Thoracic aorta (tissue), 2 donors: ENCODE measurements at regions not wholly inside any gene's neighbourhood (a gene's known extent, or its start where the extent isn't known, plus 50 kb on each side); places are given as distances from the start of the nearest gene placed in this dataset.
"Not testable (repeated sequence)": the region's sequence is repeated elsewhere in the genome, so short reads cannot be mapped to it uniquely, and the experiment has no call there.

ENCODE experiments used
- ATAC-seq: fragments of 150-250 bp; one replicate; pipeline ENCODE4 v1.8.0; 2017; ENCODE audit warnings: low read depth; ENCODE audit not compliant: insufficient number of reproducible peaks, low FRiP score
- DNase-seq: peaks from one replicate; pipeline ENCODE4 v3.0.0-alpha.2; 2020; ENCODE audit warnings: low spot score
- H3K27ac ChIP-seq, 2 donors: fragments of 200-600 bp; sonication (generic); 1 replicate in 1 of 2; 2 replicates in 1 of 2; pipeline ENCODE4 v1.5.1; 2016; ENCODE audit warnings: mild to moderate bottlenecking in 2 of 2, moderate library complexity in 2 of 2
- H3K27me3 ChIP-seq: fragments of 200-600 bp; sonication (generic); replicated peaks from 2 replicates; pipeline ENCODE4 v1.6.0; 2016; ENCODE audit warnings: mild to moderate bottlenecking; ENCODE audit not compliant: insufficient read depth
- H3K36me3 ChIP-seq: fragments of 200-600 bp; sonication (generic); one replicate; pipeline ENCODE4 v1.5.1; 2016
- H3K4me1 ChIP-seq, 2 donors: fragments of 200-600 bp; sonication (generic); 1 replicate in 1 of 2; 2 replicates in 1 of 2; pipeline versions ENCODE4 v1.5.1 to v1.6.0; 2016; ENCODE audit warnings: low read depth in 2 of 2, mild to moderate bottlenecking in 1 of 2; ENCODE audit not compliant: control insufficient read depth in 1 of 2
- H3K4me3 ChIP-seq: fragments of 200-600 bp; sonication (generic); 2 replicates; pipeline ENCODE4 v1.5.1; 2016; ENCODE audit warnings: mild to moderate bottlenecking
- H3K9me3 ChIP-seq: fragments of 200-600 bp; sonication (generic); 2 replicates; pipeline ENCODE4 v1.5.1; 2016
- CTCF ChIP-seq: fragments of 200-600 bp; sonication (generic); IDR thresholded peaks from one replicate; pipeline ENCODE4 v1.5.1; 2019; ENCODE audit warnings: antibody characterized with exemption

GRCh38 chr17:74130841-74131240, 72.6 kb upstream of the RPL38 start:
- no peaks in the 10 kb centered on the region for H3K27me3 ChIP-seq
- no peak for DNase-seq
- no peaks in the 10 kb centered on the region for H3K36me3 ChIP-seq
- ATAC-seq, result no peak
- H3K9me3 ChIP-seq, result no peaks in the 10 kb centered on the region
- no peak overlapping the region for H3K4me3 ChIP-seq
- no peak overlapping the region for H3K27ac ChIP-seq
- no peaks in the 10 kb centered on the region for H3K4me1 ChIP-seq
- TF ChIP-seq CTCF, result no peak

- Histone ChIP-seq H3K9me3 (no peaks in the 10 kb centered on the region), H3K27ac (no peak overlapping the region), H3K36me3 (no peaks in the 10 kb centered on the region), H3K4me1 (no peaks in the 10 kb centered on the region), H3K4me3 (no peak overlapping the region), H3K27me3 (no peaks in the 10 kb centered on the region)
- no peak for TF ChIP-seq CTCF
- DNase-seq, result no peak
- ATAC-seq, result no peak
These were observed 71.1 kb upstream of the RPL38 start for GRCh38 chr17:74132354-74132753.

GRCh38 chr17:74133740-74134139, 69.7 kb upstream of the RPL38 start:
- no peak for DNase-seq
- H3K27me3 ChIP-seq, result no peaks in the 10 kb centered on the region
- ATAC-seq, result no peak
- H3K4me1 ChIP-seq, result no peaks in the 10 kb centered on the region
- no peak overlapping the region for H3K4me3 ChIP-seq
- no peak for TF ChIP-seq CTCF
- no peaks in the 10 kb centered on the region for H3K36me3 ChIP-seq
- no peaks in the 10 kb centered on the region for H3K9me3 ChIP-seq
- H3K27ac ChIP-seq, result no peak overlapping the region

GRCh38 chr17:74134234-74134633, 69.2 kb upstream of the RPL38 start:
- not testable (repeated sequence) for H3K4me1 ChIP-seq, DNase-seq, H3K27ac ChIP-seq, H3K36me3 ChIP-seq, ATAC-seq, H3K27me3 ChIP-seq, H3K4me3 ChIP-seq, H3K9me3 ChIP-seq

GRCh38 chr17:74134991-74135390, 68.5 kb upstream of the RPL38 start:
- Histone ChIP-seq H3K27ac (no peak overlapping the region), H3K4me3 (no peak overlapping the region), H3K36me3 (no peaks in the 10 kb centered on the region), H3K27me3 (no peaks in the 10 kb centered on the region), H3K9me3 (no peaks in the 10 kb centered on the region), H3K4me1 (no peaks in the 10 kb centered on the region)
- DNase-seq (no peak), ATAC-seq (no peak)
- no peak for TF ChIP-seq CTCF

- H3K27ac ChIP-seq, result no peak overlapping the region
- H3K4me3 ChIP-seq, result no peak overlapping the region
- no peaks in the 10 kb centered on the region for H3K4me1 ChIP-seq
- ATAC-seq (no peak), DNase-seq (no peak)
- TF ChIP-seq CTCF, result no peak
- no peaks in the 10 kb centered on the region for H3K27me3 ChIP-seq
- no peaks in the 10 kb centered on the region for H3K36me3 ChIP-seq
- no peaks in the 10 kb centered on the region for H3K9me3 ChIP-seq
These were observed 67.9 kb upstream of the RPL38 start for GRCh38 chr17:74135391-74136167.
